ENCODE measurements at regions not wholly inside any gene's neighbourhood (a gene's known extent, or its start where the extent isn't known, plus 50 kb on each side); places are given as distances from the start of the nearest gene placed in this dataset.

- Histone ChIP-seq H3K4me1 (ENCODE audit: control insufficient read depth, low read length) (no peaks in the 10 kb centered on the region), H3K9me2 (replicated peaks; ENCODE audit: control insufficient read depth, low read length) (no peaks in the 10 kb centered on the region), H4K20me1 (ENCODE audit: control insufficient read depth, insufficient read depth, low read depth, low read length) (no peaks in the 10 kb centered on the region), H3K36me3 (ENCODE audit: control insufficient read depth, low read length) (no peaks in the 10 kb centered on the region), H3K27ac (ENCODE audit: low read depth, low read length) (no peak overlapping the region), H3K4me3 (ENCODE audit: low read length) (no peak overlapping the region), H3F3A (ENCODE audit: control insufficient read depth, insufficient read depth) (no peaks in the 10 kb centered on the region), H3K79me2 (ENCODE audit: control insufficient read depth, low read length) (no peaks in the 10 kb centered on the region), H3K27me3 (ENCODE audit: control insufficient read depth, low read length) (no peaks in the 10 kb centered on the region), H3K9me3 (ENCODE audit: control insufficient read depth, insufficient read depth, low read length) (no peaks in the 10 kb centered on the region), H3K4me2 (ENCODE audit: low read length) (no peak overlapping the region)
- TF ChIP-seq EZH2phosphoT487 (IDR thresholded peaks at IDR 0.05; ENCODE audit: borderline replicate concordance, low read length) = no peak
- TF ChIP-seq, protein P1, sequence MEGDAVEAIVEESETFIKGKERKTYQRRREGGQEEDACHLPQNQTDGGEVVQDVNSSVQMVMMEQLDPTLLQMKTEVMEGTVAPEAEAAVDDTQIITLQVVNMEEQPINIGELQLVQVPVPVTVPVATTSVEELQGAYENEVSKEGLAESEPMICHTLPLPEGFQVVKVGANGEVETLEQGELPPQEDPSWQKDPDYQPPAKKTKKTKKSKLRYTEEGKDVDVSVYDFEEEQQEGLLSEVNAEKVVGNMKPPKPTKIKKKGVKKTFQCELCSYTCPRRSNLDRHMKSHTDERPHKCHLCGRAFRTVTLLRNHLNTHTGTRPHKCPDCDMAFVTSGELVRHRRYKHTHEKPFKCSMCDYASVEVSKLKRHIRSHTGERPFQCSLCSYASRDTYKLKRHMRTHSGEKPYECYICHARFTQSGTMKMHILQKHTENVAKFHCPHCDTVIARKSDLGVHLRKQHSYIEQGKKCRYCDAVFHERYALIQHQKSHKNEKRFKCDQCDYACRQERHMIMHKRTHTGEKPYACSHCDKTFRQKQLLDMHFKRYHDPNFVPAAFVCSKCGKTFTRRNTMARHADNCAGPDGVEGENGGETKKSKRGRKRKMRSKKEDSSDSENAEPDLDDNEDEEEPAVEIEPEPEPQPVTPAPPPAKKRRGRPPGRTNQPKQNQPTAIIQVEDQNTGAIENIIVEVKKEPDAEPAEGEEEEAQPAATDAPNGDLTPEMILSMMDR (IDR thresholded peaks at IDR 0.05; ENCODE audit: low read depth, low read length, poor library complexity, severe bottlenecking) = no peak
Observed at GRCh38 chr10:81280497-81281479, 594.2 kb upstream of the NRG3 start.

DNA sequence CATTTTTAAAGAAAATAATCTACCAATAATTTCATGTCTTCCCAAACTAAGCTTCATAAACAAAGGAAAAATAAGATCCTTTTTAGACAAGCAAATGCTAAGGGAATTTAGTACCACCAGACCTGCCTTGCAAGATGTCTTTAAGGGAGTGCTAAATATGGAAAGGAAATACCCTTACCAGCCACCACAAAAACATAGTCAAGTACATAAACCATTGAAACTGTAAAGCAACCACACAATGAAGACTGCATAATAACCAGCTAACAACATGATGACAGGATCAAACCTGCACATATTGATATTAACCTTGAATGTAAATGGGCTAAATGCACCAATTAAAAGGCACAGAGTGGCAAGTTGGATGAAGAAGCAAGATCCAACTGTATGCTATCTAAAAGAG, 586.5 kb upstream of the NRG3 start:
- H3K4me2 ChIP-seq (ENCODE audit: low read length) = no peak overlapping the region
- no peak overlapping the region for H3K27ac ChIP-seq (ENCODE audit: low read depth, low read length)
- H3F3A ChIP-seq (ENCODE audit: control insufficient read depth, insufficient read depth) = no peaks in the 10 kb centered on the region
- no peaks in the 10 kb centered on the region for H3K9me2 ChIP-seq (replicated peaks; ENCODE audit: control insufficient read depth, low read length)
- H3K4me3 ChIP-seq (ENCODE audit: low read length) = no peak overlapping the region
- no peaks in the 10 kb centered on the region for H4K20me1 ChIP-seq (ENCODE audit: control insufficient read depth, insufficient read depth, low read depth, low read length)
- no peaks in the 10 kb centered on the region for H3K79me2 ChIP-seq (ENCODE audit: control insufficient read depth, low read length)
- no peaks in the 10 kb centered on the region for H3K4me1 ChIP-seq (ENCODE audit: control insufficient read depth, low read length)
- H3K9me3 ChIP-seq (ENCODE audit: control insufficient read depth, insufficient read depth, low read length) = no peaks in the 10 kb centered on the region; the same call in 1 of the 2 replicates
- H3K36me3 ChIP-seq (ENCODE audit: control insufficient read depth, low read length) = no peaks in the 10 kb centered on the region
- no peak for TF ChIP-seq EZH2phosphoT487 (IDR thresholded peaks at IDR 0.05; ENCODE audit: borderline replicate concordance, low read length)
- TF ChIP-seq, protein P1 (IDR thresholded peaks at IDR 0.05; ENCODE audit: low read depth, low read length, poor library complexity, severe bottlenecking) = no peak
- no peaks in the 10 kb centered on the region for H3K27me3 ChIP-seq (ENCODE audit: control insufficient read depth, low read length)

DNA sequence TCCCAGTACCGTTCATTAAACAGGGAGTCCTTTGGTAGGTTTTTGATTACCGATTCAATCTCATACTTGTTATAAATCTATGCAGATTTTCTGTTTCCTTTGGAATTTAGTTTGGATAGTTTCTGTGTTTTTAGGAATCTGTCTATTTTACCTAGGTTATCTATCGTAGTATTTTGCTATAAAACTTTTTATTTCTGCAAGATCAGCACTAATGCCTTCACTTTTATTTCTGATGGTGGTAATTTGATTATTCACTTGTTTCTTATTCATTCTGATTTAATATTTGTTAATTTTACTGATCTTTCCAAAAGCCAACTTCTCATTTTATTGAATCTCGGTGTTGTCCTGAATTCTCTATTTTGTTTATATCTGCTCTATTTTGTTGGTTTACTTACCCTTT, 577.7 kb upstream of the NRG3 start:
- Histone ChIP-seq H3K4me3 (ENCODE audit: low read length) (no peak overlapping the region), H3K27me3 (ENCODE audit: control insufficient read depth, low read length) (no peaks in the 10 kb centered on the region), H3K4me2 (ENCODE audit: low read length) (no peak overlapping the region), H3K79me2 (ENCODE audit: control insufficient read depth, low read length) (no peaks in the 10 kb centered on the region), H3K36me3 (ENCODE audit: control insufficient read depth, low read length) (no peaks in the 10 kb centered on the region), H3K9me3 (ENCODE audit: control insufficient read depth, insufficient read depth, low read length) (no peaks in the 10 kb centered on the region), H3K4me1 (ENCODE audit: control insufficient read depth, low read length) (no peaks in the 10 kb centered on the region), H4K20me1 (ENCODE audit: control insufficient read depth, insufficient read depth, low read depth, low read length) (no peaks in the 10 kb centered on the region), H3K27ac (ENCODE audit: low read depth, low read length) (no peak overlapping the region), H3K9me2 (replicated peaks; ENCODE audit: control insufficient read depth, low read length) (no peaks in the 10 kb centered on the region), H3F3A (ENCODE audit: control insufficient read depth, insufficient read depth) (no peaks in the 10 kb centered on the region)
- TF ChIP-seq, protein P1 (IDR thresholded peaks at IDR 0.05; ENCODE audit: low read depth, low read length, poor library complexity, severe bottlenecking) = no peak
- TF ChIP-seq EZH2phosphoT487 (IDR thresholded peaks at IDR 0.05; ENCODE audit: borderline replicate concordance, low read length) = no peak

Measured in DOHH2 (cell line).